SK-N-SH (cell line): ENCODE measurements at regions not wholly inside any gene's neighbourhood (a gene's known extent, or its start where the extent isn't known, plus 50 kb on each side); places are given as distances from the start of the nearest gene placed in this dataset.
"Not testable (repeated sequence)": the region's sequence is repeated elsewhere in the genome, so short reads cannot be mapped to it uniquely, and the experiment has no call there.

ENCODE experiments used
- CTCF ChIA-PET: fragments of 300-600, 350-600 bp; formaldehyde crosslinking; extraction: SDS; loops from one replicate; lab custom pipeline; 2021; lab: Yijun Ruan, JAX
- POLR2A ChIA-PET: fragments of 350-600 bp; sonication (Branson Sonifier 250); formaldehyde crosslinking; extraction: SDS; loops from one replicate; lab custom pipeline; 2020; ENCODE audit warnings: antibody characterized with exemption, inconsistent platforms; lab: Yijun Ruan, JAX
- DNase-seq: peaks from one replicate; pipeline ENCODE4 v3.0.0; 2012
- H2AFZ ChIP-seq: fragments of 200-600 bp; sonication (generic); 2 replicates; pipeline ENCODE4 v1.8.1; 2016; ENCODE audit warnings: antibody characterized with exemption, mild to moderate bottlenecking, low read depth
- H3F3A ChIP-seq: fragments of 200-600 bp; sonication (generic); replicated peaks from 2 replicates; pipeline ENCODE3; 2016; ENCODE audit warnings: antibody characterized with exemption, mild to moderate bottlenecking; ENCODE audit not compliant: insufficient read depth
- H3K27ac ChIP-seq, 2 experiments: fragments of 200-500 bp in 1 of 2; fragments of 200-600 bp in 1 of 2; sonication (Bioruptor generic) in 1 of 2; sonication (generic), shearing (Covaris generic) in 1 of 2; 2 replicates each; pipeline versions ENCODE4 v1.5.1 to v1.6.1; 2014 to 2016; ENCODE audit warnings: low read depth in 2 of 2, inconsistent platforms in 1 of 2, low read length in 1 of 2, mild to moderate bottlenecking in 1 of 2, mixed read lengths in 1 of 2
- H3K27me3 ChIP-seq: fragments of 200-600 bp; sonication (generic), shearing (Covaris generic); 2 replicates; pipeline ENCODE4 v1.6.1; 2016; ENCODE audit warnings: mixed run types; ENCODE audit not compliant: insufficient read depth
- H3K36me3 ChIP-seq, 2 experiments: fragments of 200-500 bp in 1 of 2; fragments of 200-600 bp in 1 of 2; sonication (Bioruptor generic) in 1 of 2; sonication (generic) in 1 of 2; replicated peaks in 1 of 2; 2 replicates each; pipeline versions ENCODE3 to v1.5.1; 2014 to 2016; ENCODE audit warnings: low read length in 1 of 2, mild to moderate bottlenecking in 1 of 2; ENCODE audit not compliant: insufficient read depth in 2 of 2, control insufficient read depth in 1 of 2
- H3K4me1 ChIP-seq, 2 experiments: fragments of 200-500 bp in 1 of 2; fragments of 200-600 bp in 1 of 2; sonication (Bioruptor generic) in 1 of 2; sonication (generic), shearing (Covaris generic) in 1 of 2; 2 replicates each; pipeline versions ENCODE4 v1.5.1 to v1.6.1; 2014 to 2016; ENCODE audit warnings: low read depth in 1 of 2, low read length in 1 of 2, mixed run types in 1 of 2; ENCODE audit not compliant: insufficient read depth in 2 of 2, control insufficient read depth in 1 of 2
- H3K4me2 ChIP-seq: fragments of 200-600 bp; sonication (generic), shearing (Covaris generic); 2 replicates; pipeline ENCODE4 v1.6.1; 2017; ENCODE audit warnings: mixed run types
- H3K4me3 ChIP-seq, 2 experiments: fragments of 200-500 bp in 1 of 2; fragments of 200-600 bp in 1 of 2; sonication (Bioruptor generic) in 1 of 2; sonication (generic), shearing (Covaris generic) in 1 of 2; 2 replicates each; pipeline versions ENCODE4 v1.5.1 to v1.8.1; 2014 to 2016; ENCODE audit warnings: low read depth in 2 of 2, inconsistent platforms in 1 of 2, low read length in 1 of 2, mild to moderate bottlenecking in 1 of 2, mixed read lengths in 1 of 2, moderate library complexity in 1 of 2
- H3K79me2 ChIP-seq: fragments of 200-600 bp; sonication (generic); 2 replicates; pipeline ENCODE4 v1.8.1; 2017; ENCODE audit warnings: mild to moderate bottlenecking; ENCODE audit not compliant: insufficient read depth
- H3K9ac ChIP-seq: fragments of 200-600 bp; sonication (generic); 2 replicates; pipeline ENCODE4 v1.6.1; 2017; ENCODE audit warnings: mixed run types
- H3K9me2 ChIP-seq: fragments of 200-600 bp; sonication (generic); 2 replicates; pipeline ENCODE4 v1.6.1; 2017; ENCODE audit warnings: mixed run types
- H3K9me3 ChIP-seq: fragments of 200-600 bp; sonication (generic); 2 replicates; pipeline ENCODE4 v1.6.1; 2017; ENCODE audit warnings: mixed run types, mild to moderate bottlenecking, moderate library complexity
- H4K20me1 ChIP-seq: fragments of 200-600 bp; sonication (generic); 2 replicates; pipeline ENCODE4 v1.6.1; 2017; ENCODE audit warnings: mild to moderate bottlenecking, mixed run types; ENCODE audit not compliant: insufficient read depth
- CTCF ChIP-seq: fragments of 200-600 bp; sonication (generic); IDR thresholded peaks from 2 replicates; pipeline ENCODE4 v1.6.1; 2017; ENCODE audit warnings: antibody characterized with exemption, mild to moderate bottlenecking, moderate library complexity
- EP300 ChIP-seq, 2 experiments: IDR thresholded peaks; 2 replicates each; pipeline versions ENCODE4 v1.4.0 to v1.6.1; 2012; ENCODE audit warnings: borderline replicate concordance in 1 of 2, low read depth in 1 of 2, low read length in 1 of 2
- EZH2phosphoT487 ChIP-seq: fragments of 200-600 bp; sonication (generic); IDR thresholded peaks from 2 replicates; pipeline ENCODE4 v1.6.1; 2017; ENCODE audit warnings: low read depth, mixed run types, mild to moderate bottlenecking, antibody characterized with exemption, moderate library complexity, borderline replicate concordance
- FOXJ3 ChIP-seq: sonication (generic); formaldehyde crosslinking; IDR thresholded peaks from 2 replicates; pipeline ENCODE4 v1.5.1; 2020; ENCODE audit warnings: mild to moderate bottlenecking, missing genetic modification reagents
- FOXM1 ChIP-seq: IDR thresholded peaks from 2 replicates; pipeline ENCODE4 v1.4.0; 2012; ENCODE audit warnings: low read depth, mild to moderate bottlenecking
- GABPA ChIP-seq: IDR thresholded peaks from 2 replicates; pipeline ENCODE4 v1.4.0; 2012; ENCODE audit warnings: low read depth, mild to moderate bottlenecking
- GATA2 ChIP-seq: sonication (generic); formaldehyde crosslinking; IDR thresholded peaks from 2 replicates; pipeline ENCODE4 v1.5.0; 2020; ENCODE audit warnings: mild to moderate bottlenecking, missing genetic modification reagents
- IRF3 ChIP-seq: fragments of 150-350 bp; IDR thresholded peaks from 2 replicates; pipeline ENCODE4 v1.6.1; 2016; ENCODE audit warnings: mild to moderate bottlenecking, low read depth, low read length
- POLR2AphosphoS5 ChIP-seq: IDR thresholded peaks from 2 replicates; pipeline ENCODE4 v1.6.1; 2012; ENCODE audit warnings: low read depth, low read length
- RFX5 ChIP-seq: IDR thresholded peaks from 2 replicates; pipeline ENCODE4 v1.6.1; 2012; ENCODE audit warnings: mild to moderate bottlenecking, improper control_type of control experiment, low read length
- SIN3A ChIP-seq: IDR thresholded peaks from 2 replicates; pipeline ENCODE4 v1.6.1; 2012; ENCODE audit warnings: low read depth, mild to moderate bottlenecking, low read length, moderate library complexity, borderline replicate concordance
- SMC3 ChIP-seq: IDR thresholded peaks from 2 replicates; pipeline ENCODE4 v1.6.1; 2012; ENCODE audit warnings: low read depth, low read length, improper control_type of control experiment
- TCF12 ChIP-seq: IDR thresholded peaks from 2 replicates; pipeline ENCODE4 v1.4.0; 2012
- TEAD4 ChIP-seq: IDR thresholded peaks from 2 replicates; pipeline ENCODE4 v1.4.0; 2012; ENCODE audit warnings: mild to moderate bottlenecking, borderline replicate concordance; ENCODE audit not compliant: insufficient read depth
- YY1 ChIP-seq: IDR thresholded peaks from 2 replicates; pipeline ENCODE4 v1.4.0; 2012; ENCODE audit warnings: low read depth, mild to moderate bottlenecking
- WGBS: methylation state at CpG from one replicate; pipeline ENCODE4 v1.1.6; 2017; ENCODE audit warnings: low lambda C conversion rate; 5-methylcytosine and 5-hydroxymethylcytosine counted together

DNA sequence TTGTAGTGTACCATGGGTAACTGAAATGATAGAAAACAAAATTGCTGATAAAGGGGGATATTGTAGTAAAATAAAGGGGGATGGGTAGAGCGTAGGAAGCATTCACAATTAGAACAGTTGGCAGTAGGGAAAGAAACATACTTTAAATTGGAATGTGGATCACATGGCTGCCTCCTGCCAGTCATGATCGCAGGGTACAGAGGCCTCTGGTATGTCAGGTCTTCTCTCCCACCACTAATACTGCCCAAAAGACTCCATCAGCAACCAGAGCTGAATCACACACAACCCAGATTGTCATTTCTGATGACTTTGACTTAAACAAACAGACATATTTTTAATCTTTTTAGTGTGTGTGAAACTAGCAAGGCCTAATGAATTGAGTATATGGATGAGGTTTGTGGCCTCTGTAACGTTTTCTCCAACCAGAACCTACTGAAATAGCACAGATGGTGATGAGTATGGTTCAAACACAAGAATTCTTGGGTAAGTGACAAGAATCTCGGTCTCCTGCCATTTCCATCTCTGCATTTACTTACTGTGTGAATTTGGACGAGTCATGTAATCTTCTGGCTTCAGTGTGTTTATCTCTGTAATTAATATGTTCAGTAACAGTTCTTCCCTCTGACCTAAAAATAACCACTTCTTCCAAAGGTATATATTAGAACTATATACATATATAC is 112.6 kb downstream of the USP22 start:
- H3K9ac ChIP-seq: no peak overlapping the region
- H3K9me3 ChIP-seq: no peaks in the 10 kb centered on the region
- no peak overlapping the region for H3K4me2 ChIP-seq
- H3K79me2 ChIP-seq: peaks cover 18% of the 10 kb centered on the region
- H3K27ac ChIP-seq: peak overlapping the region in 1 of 2 experiments; percentile 43; a peak in 2 of 4 replicates
- H3K4me1 ChIP-seq: peaks cover 8 to 30% of the 10 kb centered on the region in 2 experiments
- CTCF ChIA-PET: no interaction called here
- H3K4me3 ChIP-seq: no peak overlapping the region
- no peak for DNase-seq
- no peaks in the 10 kb centered on the region for H3K9me2 ChIP-seq
- peaks cover 17% of the 10 kb centered on the region for H3F3A ChIP-seq
- H2AFZ ChIP-seq: no peak overlapping the region
- H3K27me3 ChIP-seq: no peaks in the 10 kb centered on the region
- no peaks in the 10 kb centered on the region; the same call in 1 of the 2 replicates for H4K20me1 ChIP-seq
- POLR2A ChIA-PET: no interaction called here
- 62% methylated on average over 5 of the region's 5 CpGs for WGBS
- peaks cover 29 to 33% of the 10 kb centered on the region in 2 experiments for H3K36me3 ChIP-seq
- TF ChIP-seq TCF12 (no peak), EP300 (IDR thresholded peaks at IDR 0.05; ENCODE audit: borderline replicate concordance in 1 of 2, low read depth in 1 of 2, low read length in 1 of 2) (no peak), GATA2 (CRISPR knock-in tag) (no peak), POLR2AphosphoS5 (no peak), SMC3 (no peak), GABPA (no peak), EZH2phosphoT487 (no peak), FOXM1 (no peak), YY1 (no peak), IRF3 (no peak), FOXJ3 (no peak), SIN3A (no peak), CTCF (no peak), TEAD4 (no peak), RFX5 (no peak)
- TF ChIP-seq, all 33 proteins: peak for 0

DNA sequence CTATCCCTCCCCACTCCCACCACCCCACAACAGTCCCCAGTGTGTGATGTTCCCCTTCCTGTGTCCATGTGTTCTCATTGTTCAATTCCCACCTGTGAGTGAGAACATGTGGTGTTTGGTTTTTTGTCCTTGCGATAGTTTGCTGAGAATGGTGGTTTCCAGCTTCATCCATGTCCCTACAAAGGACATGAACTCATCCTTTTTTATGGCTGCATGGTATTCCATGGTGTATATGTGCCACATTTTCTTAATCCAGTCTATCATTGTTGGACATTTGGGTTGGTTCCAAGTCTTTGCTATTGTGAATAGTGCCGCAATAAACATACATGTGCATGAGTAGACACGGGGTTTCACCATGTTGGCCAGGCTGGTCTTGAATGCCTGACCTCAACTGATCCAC is 109.8 kb downstream of the USP22 start:
- H3K9me2 ChIP-seq, H2AFZ ChIP-seq, H3K4me2 ChIP-seq, CTCF ChIA-PET, DNase-seq, H3K4me3 ChIP-seq, H3K9me3 ChIP-seq, POLR2A ChIA-PET, H4K20me1 ChIP-seq, H3K9ac ChIP-seq, H3K27me3 ChIP-seq, H3K27ac ChIP-seq, H3K79me2 ChIP-seq: not testable (repeated sequence)
- Histone ChIP-seq H3K36me3 (peaks cover 27 to 29% of the 10 kb centered on the region in 2 experiments), H3K4me1 (peaks cover 8 to 29% of the 10 kb centered on the region in 2 experiments), H3F3A (peaks cover 34% of the 10 kb centered on the region)
- WGBS: 100% methylated on average over 2 of the region's 3 CpGs
